ENCODE measurements at regions not wholly inside any gene's neighbourhood (a gene's known extent, or its start where the extent isn't known, plus 50 kb on each side); places are given as distances from the start of the nearest gene placed in this dataset.
A peak's percentile ranks its signal among the peaks of the same experiment; 100 is the strongest.

DNA sequence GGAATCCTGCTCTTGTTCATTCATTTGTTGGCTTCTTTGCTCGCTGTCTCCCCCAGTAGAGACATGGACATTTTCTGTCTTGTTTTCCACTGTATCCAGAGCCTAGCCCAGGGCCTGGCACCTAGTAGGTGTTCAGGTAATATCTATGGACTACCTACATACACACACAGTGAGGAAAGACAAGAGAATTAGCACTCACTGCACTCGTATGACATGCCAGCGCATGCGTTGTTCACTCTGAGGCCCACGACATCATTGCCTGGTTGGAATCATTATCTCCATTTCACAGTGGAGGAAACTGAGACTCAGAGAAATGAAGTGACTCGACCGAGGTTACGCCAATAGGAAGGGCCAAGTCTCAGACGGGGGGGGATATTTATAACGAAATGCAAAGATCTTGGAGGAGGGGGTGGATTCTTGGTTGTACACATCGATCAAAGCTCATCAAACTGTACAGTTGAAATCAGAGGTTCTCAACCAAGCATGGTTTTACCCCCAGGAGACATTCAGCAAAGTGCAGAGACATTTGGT lies 140.1 kb upstream of the PTPN1 start:
- Mint-ChIP-seq H3K4me1 (ENCODE audit: low read depth) (peaks cover 4% of the 10 kb centered on the region), H3K36me3 (no peaks in the 10 kb centered on the region), H3K9me3 (ENCODE audit: low read depth) (no peaks in the 10 kb centered on the region), H3K27me3 (no peaks in the 10 kb centered on the region), H3K4me3 (no peak overlapping the region), H3K27ac (no peak overlapping the region)

- Mint-ChIP-seq H3K27me3 (no peaks in the 10 kb centered on the region), H3K27ac (no peak overlapping the region), H3K4me1 (ENCODE audit: low read depth) (no peaks in the 10 kb centered on the region), H3K9me3 (ENCODE audit: low read depth) (no peaks in the 10 kb centered on the region), H3K4me3 (no peak overlapping the region), H3K36me3 (no peaks in the 10 kb centered on the region)
These were observed 138.1 kb upstream of the PTPN1 start for GRCh38 chr20:50371878-50372769.

- Mint-ChIP-seq H3K27me3 (peaks cover 2% of the 10 kb centered on the region), H3K27ac (no peak overlapping the region), H3K4me3 (no peak overlapping the region), H3K36me3 (no peaks in the 10 kb centered on the region), H3K4me1 (ENCODE audit: low read depth) (no peaks in the 10 kb centered on the region), H3K9me3 (ENCODE audit: low read depth) (no peaks in the 10 kb centered on the region)
These were observed 137.5 kb upstream of the PTPN1 start for GRCh38 chr20:50372770-50373088.

GRCh38 chr20:50373674-50374286 lies 136.4 kb upstream of the PTPN1 start:
- H3K4me1 Mint-ChIP-seq (ENCODE audit: low read depth), result no peaks in the 10 kb centered on the region
- no peaks in the 10 kb centered on the region for H3K9me3 Mint-ChIP-seq (ENCODE audit: low read depth)
- H3K27ac Mint-ChIP-seq, result no peak overlapping the region
- H3K4me3 Mint-ChIP-seq, result no peak overlapping the region
- H3K36me3 Mint-ChIP-seq, result no peaks in the 10 kb centered on the region
- peaks cover 2% of the 10 kb centered on the region for H3K27me3 Mint-ChIP-seq

DNA sequence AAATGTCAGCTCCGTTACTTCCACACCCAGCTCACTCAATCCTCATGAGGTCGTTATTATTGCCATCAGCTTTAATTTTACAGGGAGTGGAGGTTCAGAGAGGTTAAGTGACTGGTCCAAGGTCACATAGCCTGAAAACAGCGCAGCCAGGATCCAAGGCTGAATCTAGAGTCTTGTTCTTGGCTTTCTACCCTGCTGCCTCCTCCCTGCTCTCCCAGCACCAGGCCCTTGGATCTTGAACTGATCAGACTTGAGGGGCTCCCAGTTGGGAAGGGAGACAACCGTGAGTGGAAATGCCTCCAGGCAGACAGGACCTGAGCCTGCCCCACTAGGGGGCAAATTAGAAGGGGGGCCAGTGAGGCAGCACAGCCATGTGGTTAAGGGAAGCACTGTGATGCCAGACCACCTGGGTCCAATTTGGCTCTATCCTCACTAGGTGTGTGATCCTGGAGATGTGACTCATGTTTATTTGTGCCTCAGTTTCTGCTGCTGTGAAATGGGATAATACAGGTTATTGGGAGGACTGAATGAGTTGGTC lies 135.6 kb upstream of the PTPN1 start:
- no peak overlapping the region for H3K27ac Mint-ChIP-seq
- no peaks in the 10 kb centered on the region for H3K9me3 Mint-ChIP-seq (ENCODE audit: low read depth)
- H3K4me3 Mint-ChIP-seq, result no peak overlapping the region
- no peaks in the 10 kb centered on the region for H3K4me1 Mint-ChIP-seq (ENCODE audit: low read depth)
- peaks cover 2% of the 10 kb centered on the region for H3K27me3 Mint-ChIP-seq
- H3K36me3 Mint-ChIP-seq, result no peaks in the 10 kb centered on the region

DNA sequence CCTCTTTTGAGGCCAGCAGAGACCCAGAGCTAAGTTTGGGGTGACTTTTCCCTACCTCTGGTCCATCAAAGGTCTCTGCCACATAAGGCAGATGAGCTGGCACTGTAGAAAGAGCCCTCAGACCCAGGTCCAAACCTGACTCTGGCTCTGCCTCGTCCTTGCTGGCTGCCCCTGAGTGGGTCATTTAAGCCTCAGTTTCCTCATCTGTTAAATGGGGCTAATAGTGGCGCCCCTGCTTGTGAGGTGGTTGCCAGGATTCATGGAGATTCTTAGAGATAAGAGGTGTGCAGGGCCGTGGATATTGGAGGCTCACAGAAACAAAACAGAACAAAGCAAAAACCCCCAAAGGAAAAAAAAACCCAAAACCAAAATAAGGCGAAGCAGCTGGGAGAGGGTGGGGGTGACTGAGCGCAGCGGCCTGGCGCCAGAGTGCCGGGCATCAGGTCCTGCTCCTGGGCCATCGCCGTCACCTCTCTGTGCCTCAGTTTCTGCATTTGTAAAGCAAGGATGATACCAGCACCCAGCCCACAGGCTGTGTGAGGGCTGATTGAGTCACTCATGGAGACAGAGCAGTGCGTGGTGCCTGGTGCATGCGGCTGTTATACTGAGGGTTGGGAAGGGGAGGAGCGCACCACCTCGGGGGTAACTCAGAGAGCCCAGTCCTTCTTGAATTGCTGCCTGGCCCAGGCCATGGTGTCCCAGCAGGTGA lies 133.8 kb upstream of the PTPN1 start:
- no peak overlapping the region for H3K27ac Mint-ChIP-seq
- H3K4me3 Mint-ChIP-seq, result no peak overlapping the region
- no peaks in the 10 kb centered on the region for H3K9me3 Mint-ChIP-seq (ENCODE audit: low read depth)
- H3K27me3 Mint-ChIP-seq, result peaks cover 2% of the 10 kb centered on the region
- peaks cover 6% of the 10 kb centered on the region for H3K4me1 Mint-ChIP-seq (ENCODE audit: low read depth)
- H3K36me3 Mint-ChIP-seq, result no peaks in the 10 kb centered on the region

DNA sequence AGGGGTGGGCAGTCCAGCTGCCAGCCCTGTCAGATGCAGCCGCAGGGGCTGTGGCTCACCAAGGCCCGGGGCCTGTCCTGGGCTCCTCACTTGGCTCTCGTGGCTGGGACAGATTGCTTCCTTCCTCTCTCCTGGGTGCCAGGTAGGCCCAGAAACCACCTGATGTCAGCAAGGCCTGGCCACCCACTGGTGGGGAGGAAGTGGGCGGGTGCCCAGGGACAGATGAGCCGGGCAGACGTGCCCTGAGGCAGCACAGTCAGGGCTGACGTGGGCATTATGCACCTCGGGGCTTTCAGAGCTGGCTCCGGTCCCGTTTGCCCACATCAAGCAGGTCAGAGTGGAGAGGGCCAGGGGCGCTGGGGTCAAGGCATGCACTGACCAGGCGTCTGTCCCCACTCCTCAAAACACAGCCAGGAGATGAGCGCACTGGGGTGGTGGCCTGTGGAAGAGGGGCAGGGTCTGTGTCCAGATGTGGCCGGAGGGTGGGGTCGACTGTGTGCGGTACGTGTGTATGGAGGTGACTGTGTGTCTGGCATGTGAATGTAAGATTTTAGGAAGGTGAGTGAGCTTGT lies 133.2 kb upstream of the PTPN1 start:
- Mint-ChIP-seq H3K36me3 (no peaks in the 10 kb centered on the region), H3K4me1 (ENCODE audit: low read depth) (peaks cover 10% of the 10 kb centered on the region), H3K27ac (no peak overlapping the region), H3K9me3 (ENCODE audit: low read depth) (no peaks in the 10 kb centered on the region), H3K27me3 (peaks cover 2% of the 10 kb centered on the region), H3K4me3 (no peak overlapping the region)

DNA sequence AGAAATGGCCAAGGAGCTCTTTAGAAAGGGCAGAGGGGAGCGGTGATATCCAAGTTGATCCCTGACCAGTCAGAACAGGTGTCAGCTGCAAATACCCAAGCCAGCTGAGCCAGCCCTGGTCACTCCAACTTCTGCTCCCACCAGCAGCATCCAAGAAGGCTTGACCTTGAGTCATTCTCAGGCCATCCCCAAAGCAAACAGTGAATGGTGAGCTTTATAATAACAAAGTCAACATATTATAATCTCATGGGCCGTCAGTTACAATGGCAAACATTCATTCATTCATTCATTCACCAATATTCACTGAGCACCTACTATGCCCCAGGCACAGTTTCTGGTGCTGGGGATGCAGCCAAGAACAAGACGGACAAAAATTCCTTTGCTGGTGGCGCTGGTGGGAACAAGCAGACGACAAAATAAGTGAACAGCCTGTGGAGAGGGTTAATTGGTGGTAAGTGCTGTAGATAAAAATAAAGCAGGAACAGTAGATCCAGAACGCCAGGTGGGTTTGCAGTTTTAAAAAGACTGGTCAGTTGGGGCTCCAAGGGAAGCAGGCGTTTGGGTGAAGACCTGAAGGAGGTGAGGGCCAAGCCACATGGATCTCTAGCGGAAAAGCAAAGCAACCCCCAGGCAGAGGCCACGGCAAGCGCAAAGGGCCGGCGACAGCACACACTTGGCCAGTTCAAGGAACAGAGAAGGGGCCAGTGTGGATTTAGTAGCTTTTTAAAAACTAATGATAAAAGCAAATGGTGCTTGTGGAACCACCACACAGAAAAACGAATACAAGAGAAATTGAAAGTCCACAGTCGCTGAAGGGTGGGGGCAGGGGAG lies 131.8 kb upstream of the PTPN1 start:
- H3K4me1 Mint-ChIP-seq (ENCODE audit: low read depth), result peaks cover 20% of the 10 kb centered on the region
- no peak overlapping the region for H3K4me3 Mint-ChIP-seq
- peaks cover 2% of the 10 kb centered on the region for H3K27me3 Mint-ChIP-seq
- H3K36me3 Mint-ChIP-seq, result no peaks in the 10 kb centered on the region
- no peaks in the 10 kb centered on the region for H3K9me3 Mint-ChIP-seq (ENCODE audit: low read depth)
- H3K27ac Mint-ChIP-seq, result no peak overlapping the region

- H3K36me3 Mint-ChIP-seq, result no peaks in the 10 kb centered on the region
- no peak overlapping the region for H3K4me3 Mint-ChIP-seq
- H3K9me3 Mint-ChIP-seq (ENCODE audit: low read depth), result no peaks in the 10 kb centered on the region
- peaks cover 24% of the 10 kb centered on the region for H3K4me1 Mint-ChIP-seq (ENCODE audit: low read depth)
- no peak overlapping the region for H3K27ac Mint-ChIP-seq
- peaks cover 2% of the 10 kb centered on the region for H3K27me3 Mint-ChIP-seq
These were observed 130.9 kb upstream of the PTPN1 start for GRCh38 chr20:50379049-50379990.

- Mint-ChIP-seq H3K27me3 (peaks cover 2% of the 10 kb centered on the region), H3K27ac (no peak overlapping the region), H3K4me1 (ENCODE audit: low read depth) (peaks cover 24% of the 10 kb centered on the region), H3K36me3 (no peaks in the 10 kb centered on the region), H3K9me3 (ENCODE audit: low read depth) (no peaks in the 10 kb centered on the region), H3K4me3 (no peak overlapping the region)
These were observed 130.0 kb upstream of the PTPN1 start for GRCh38 chr20:50379991-50380696.

GRCh38 chr20:50380697-50381040 lies 129.5 kb upstream of the PTPN1 start:
- H3K4me3 Mint-ChIP-seq, result no peak overlapping the region
- H3K27me3 Mint-ChIP-seq, result peaks cover 2% of the 10 kb centered on the region
- no peak overlapping the region for H3K27ac Mint-ChIP-seq
- H3K4me1 Mint-ChIP-seq (ENCODE audit: low read depth), result peaks cover 28% of the 10 kb centered on the region
- no peaks in the 10 kb centered on the region for H3K36me3 Mint-ChIP-seq
- no peaks in the 10 kb centered on the region for H3K9me3 Mint-ChIP-seq (ENCODE audit: low read depth)

GRCh38 chr20:50381075-50381732 lies 129.0 kb upstream of the PTPN1 start:
- H3K4me3 Mint-ChIP-seq, result peak overlapping the region; percentile 38

More at GRCh38 chr20:50381075-50381732, 129.0 kb upstream of the PTPN1 start:
- Mint-ChIP-seq H3K9me3 (ENCODE audit: low read depth) (no peaks in the 10 kb centered on the region), H3K4me1 (ENCODE audit: low read depth) (peaks cover 33% of the 10 kb centered on the region), H3K27me3 (peaks cover 2% of the 10 kb centered on the region), H3K27ac (peak overlapping the region; percentile 4), H3K36me3 (no peaks in the 10 kb centered on the region)

Data from activated naive CD8-positive, alpha-beta T cell (primary cell).